Osteoblast (primary cell): ENCODE measurements at regions not wholly inside any gene's neighbourhood (a gene's known extent, or its start where the extent isn't known, plus 50 kb on each side); places are given as distances from the start of the nearest gene placed in this dataset.

Source experiments
- DNase-seq: peaks from one replicate; pipeline ENCODE4 v3.0.0; 2011; ENCODE audit warnings: low spot score, mixed read lengths; ENCODE audit not compliant: insufficient read length; ENCODE audit errors: missing footprints
- H2AFZ ChIP-seq: 2 replicates; pipeline ENCODE4 v1.6.0; 2011; ENCODE audit warnings: mild to moderate bottlenecking, low read length
- H3K27ac ChIP-seq: 2 replicates; pipeline ENCODE4 v1.5.1; 2011; ENCODE audit warnings: mild to moderate bottlenecking, low read depth, low read length, moderate library complexity
- H3K27me3 ChIP-seq: 2 replicates; pipeline ENCODE4 v1.6.0; 2012; ENCODE audit warnings: mild to moderate bottlenecking, control low read depth, inconsistent platforms, low read length, moderate library complexity; ENCODE audit not compliant: insufficient read depth
- H3K36me3 ChIP-seq: 2 replicates; pipeline ENCODE4 v1.5.1; 2011; ENCODE audit warnings: mild to moderate bottlenecking, low read length, control low read depth, moderate library complexity; ENCODE audit not compliant: insufficient read depth
- H3K4me1 ChIP-seq: 2 replicates; pipeline ENCODE4 v1.5.1; 2011; ENCODE audit warnings: mild to moderate bottlenecking, low read length, control low read depth, moderate library complexity; ENCODE audit not compliant: insufficient read depth
- H3K4me2 ChIP-seq: 2 replicates; pipeline ENCODE4 v1.6.0; 2011; ENCODE audit warnings: mild to moderate bottlenecking, low read length; ENCODE audit not compliant: insufficient read depth
- H3K4me3 ChIP-seq: fragments of 200-600 bp; sonication (generic); 3 replicates; pipeline ENCODE4 v1.5.1; 2012; ENCODE audit warnings: mild to moderate bottlenecking, low read length, inconsistent platforms; ENCODE audit not compliant: insufficient read depth
- H3K79me2 ChIP-seq: 2 replicates; pipeline ENCODE4 v1.6.0; 2012; ENCODE audit warnings: mild to moderate bottlenecking, low read length, control low read depth, inconsistent platforms; ENCODE audit not compliant: insufficient read depth
- H3K9me3 ChIP-seq: 2 replicates; pipeline ENCODE4 v1.5.1; 2011; ENCODE audit warnings: low read depth, low read length, control low read depth
- H4K20me1 ChIP-seq: 2 replicates; pipeline ENCODE4 v1.6.0; 2012; ENCODE audit warnings: mild to moderate bottlenecking, low read length, control low read depth; ENCODE audit not compliant: insufficient read depth
- CTCF ChIP-seq: IDR thresholded peaks from 2 replicates; pipeline ENCODE4 v1.5.1; 2011; ENCODE audit warnings: mild to moderate bottlenecking, low read depth, low read length, moderate library complexity; ENCODE audit errors: extremely low read depth

- no peaks in the 10 kb centered on the region for H4K20me1 ChIP-seq
- no peaks in the 10 kb centered on the region for H3K9me3 ChIP-seq
- H3K27ac ChIP-seq: no peak overlapping the region
- H3K36me3 ChIP-seq: no peaks in the 10 kb centered on the region
- H3K79me2 ChIP-seq: no peaks in the 10 kb centered on the region
- no peak for DNase-seq
- H2AFZ ChIP-seq: no peak overlapping the region
- no peak overlapping the region for H3K4me2 ChIP-seq
- H3K27me3 ChIP-seq: no peaks in the 10 kb centered on the region
- no peak overlapping the region for H3K4me3 ChIP-seq
- no peak for TF ChIP-seq CTCF
- H3K4me1 ChIP-seq: no peaks in the 10 kb centered on the region
Observed at GRCh38 chr13:74561155-74561554, 427.0 kb upstream of the KLF12 start.

- Histone ChIP-seq H3K79me2 (no peaks in the 10 kb centered on the region), H3K27me3 (no peaks in the 10 kb centered on the region), H3K9me3 (no peaks in the 10 kb centered on the region), H2AFZ (no peak overlapping the region), H3K36me3 (no peaks in the 10 kb centered on the region), H3K4me1 (no peaks in the 10 kb centered on the region), H3K4me3 (no peak overlapping the region), H3K4me2 (no peak overlapping the region), H3K27ac (no peak overlapping the region), H4K20me1 (no peaks in the 10 kb centered on the region)
- TF ChIP-seq CTCF: no peak
- no peak for DNase-seq
Observed at GRCh38 chr13:74560325-74560724, 426.1 kb upstream of the KLF12 start.

GRCh38 chr13:74557870-74558269 lies 423.7 kb upstream of the KLF12 start:
- H3K36me3 ChIP-seq: no peaks in the 10 kb centered on the region
- H3K79me2 ChIP-seq: no peaks in the 10 kb centered on the region
- no peaks in the 10 kb centered on the region for H4K20me1 ChIP-seq
- H3K27ac ChIP-seq: no peak overlapping the region
- H2AFZ ChIP-seq: no peak overlapping the region
- no peaks in the 10 kb centered on the region for H3K27me3 ChIP-seq
- no peak for DNase-seq
- no peak overlapping the region for H3K4me2 ChIP-seq
- no peak overlapping the region for H3K4me3 ChIP-seq
- no peaks in the 10 kb centered on the region for H3K9me3 ChIP-seq
- H3K4me1 ChIP-seq: peaks cover 3% of the 10 kb centered on the region
- no peak for TF ChIP-seq CTCF

GRCh38 chr13:74555651-74556420 lies 421.6 kb upstream of the KLF12 start:
- H3K4me3 ChIP-seq: no peak overlapping the region
- no peak overlapping the region for H3K4me2 ChIP-seq
- no peaks in the 10 kb centered on the region for H3K9me3 ChIP-seq
- no peak overlapping the region for H3K27ac ChIP-seq
- no peak for TF ChIP-seq CTCF
- peak overlapping the region; percentile 57 for H2AFZ ChIP-seq
- no peak for DNase-seq
- no peaks in the 10 kb centered on the region for H3K79me2 ChIP-seq
- H4K20me1 ChIP-seq: no peaks in the 10 kb centered on the region
- H3K4me1 ChIP-seq: peaks cover 3% of the 10 kb centered on the region
- no peaks in the 10 kb centered on the region for H3K36me3 ChIP-seq
- H3K27me3 ChIP-seq: no peaks in the 10 kb centered on the region
